ENCODE measurements at regions not wholly inside any gene's neighbourhood (a gene's known extent, or its start where the extent isn't known, plus 50 kb on each side); places are given as distances from the start of the nearest gene placed in this dataset.

DNA sequence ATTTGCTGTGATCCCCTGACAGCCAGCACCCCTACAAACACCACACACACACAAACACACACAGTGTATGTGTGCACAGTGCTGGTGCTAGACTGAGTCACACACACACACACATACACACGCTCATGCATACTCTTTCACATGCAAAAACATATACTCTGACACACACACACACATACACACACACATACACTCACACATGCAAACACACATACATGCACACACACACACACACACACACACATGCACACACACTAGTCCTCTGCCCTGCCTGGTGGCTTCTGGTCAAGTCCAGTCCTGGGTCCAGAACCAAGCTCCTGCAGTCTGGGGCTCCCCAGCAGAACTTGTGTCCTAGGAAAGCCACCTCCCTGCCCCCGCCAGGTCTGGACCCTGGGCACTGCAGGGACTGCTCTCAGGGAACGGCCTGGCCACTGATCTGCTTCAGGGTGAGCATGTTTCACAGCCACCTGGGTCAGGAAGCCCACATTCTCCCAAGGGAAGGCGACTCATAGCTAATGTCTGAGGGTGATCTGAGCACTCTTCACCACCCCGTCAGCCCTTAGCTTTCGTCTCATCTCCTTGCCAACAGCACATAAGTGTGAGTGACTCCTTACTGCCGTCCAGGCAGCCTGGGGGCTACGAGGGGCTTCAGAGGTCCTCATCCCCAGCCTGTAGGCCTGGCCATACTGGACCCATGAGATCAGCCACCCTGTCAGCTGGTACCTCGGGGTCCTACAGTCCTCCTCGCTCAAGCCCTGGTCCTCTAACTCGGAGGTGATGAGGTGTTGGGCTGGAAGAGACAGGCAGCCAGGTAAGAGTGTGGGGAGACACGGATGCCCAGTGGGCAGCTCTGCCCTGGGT lies 88.1 kb downstream of the MCFD2 start:
- ChIA-PET POLR2A (no interaction called here), CTCF (no interaction called here)
- H3K27ac Mint-ChIP-seq, result no peak overlapping the region
- H3K4me1 Mint-ChIP-seq, result no peaks in the 10 kb centered on the region
- no peak overlapping the region for H3K4me3 Mint-ChIP-seq
- peaks cover 8% of the 10 kb centered on the region for H3K27me3 Mint-ChIP-seq
- DNase-seq, result no peak
- no peaks in the 10 kb centered on the region for H3K9me3 Mint-ChIP-seq
- no peaks in the 10 kb centered on the region for H3K36me3 Mint-ChIP-seq (ENCODE audit: low read depth)

DNA sequence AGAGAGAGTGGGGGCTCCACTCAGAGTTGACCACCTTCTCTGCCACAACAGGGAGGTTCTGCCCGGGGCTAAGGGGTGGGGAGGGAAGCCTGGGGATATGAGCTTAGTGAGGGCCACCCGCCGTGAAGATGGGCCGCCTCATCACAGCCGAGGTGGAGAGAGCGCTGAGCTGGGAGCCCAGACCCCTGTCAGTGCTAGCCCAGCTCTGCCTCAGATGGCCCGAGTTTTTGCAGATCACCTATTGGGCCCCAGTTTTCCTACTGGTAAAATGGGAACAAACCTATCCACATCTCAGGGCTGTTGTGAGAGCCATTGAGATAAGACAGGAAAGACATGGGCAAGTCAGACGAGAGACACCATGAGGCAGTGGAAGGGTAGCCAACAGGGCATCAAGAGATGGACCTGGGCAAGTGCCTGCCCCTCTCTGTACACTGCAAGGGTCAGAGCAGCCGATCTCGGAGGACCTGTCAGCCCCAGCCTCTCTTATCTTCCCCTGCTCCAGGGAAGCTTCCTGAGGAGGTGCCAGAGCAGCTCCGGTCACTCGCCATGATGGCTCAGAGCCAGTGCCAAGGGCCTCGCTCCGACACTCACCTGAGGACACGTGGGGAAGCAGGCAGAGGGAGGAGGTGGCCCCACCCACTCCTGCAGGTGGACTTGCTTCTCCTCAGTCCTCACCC lies 88.9 kb downstream of the MCFD2 start:
- Mint-ChIP-seq H3K27ac (no peak overlapping the region), H3K27me3 (peaks cover 4% of the 10 kb centered on the region), H3K4me3 (no peak overlapping the region), H3K36me3 (ENCODE audit: low read depth) (no peaks in the 10 kb centered on the region), H3K9me3 (no peaks in the 10 kb centered on the region), H3K4me1 (no peaks in the 10 kb centered on the region)
- POLR2A ChIA-PET, result no interaction called here
- CTCF ChIA-PET, result no interaction called here
- DNase-seq, result no peak

DNA sequence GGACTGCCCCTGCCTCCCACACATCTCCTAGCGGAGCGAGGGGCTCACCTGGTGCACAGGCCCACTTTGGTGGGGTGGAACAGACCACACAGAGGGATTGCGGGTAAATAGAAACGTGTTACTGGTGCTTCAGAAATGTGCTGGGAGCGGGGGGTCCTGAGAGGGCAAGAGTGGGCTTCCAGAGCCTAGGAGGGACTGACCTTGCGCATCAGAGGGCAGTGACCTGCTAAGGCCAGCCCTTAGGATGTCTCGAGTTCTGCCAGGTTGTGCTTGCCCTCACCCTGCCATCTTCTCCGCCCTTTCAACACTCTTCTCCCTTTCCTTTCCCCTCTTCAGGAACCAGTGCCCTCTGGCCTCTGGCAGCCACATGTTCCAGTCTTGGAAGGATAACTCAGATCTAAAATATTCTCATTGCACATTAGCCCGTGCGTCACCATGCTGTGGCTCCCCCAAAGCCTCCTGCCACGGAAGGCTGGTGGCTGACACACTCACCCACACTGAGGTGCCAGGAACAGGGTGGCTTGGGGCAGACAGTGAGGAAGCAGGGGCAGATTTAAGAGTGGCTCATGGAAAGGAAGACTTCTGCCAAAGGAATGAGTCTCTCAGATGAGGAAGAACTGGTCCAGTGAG lies 89.6 kb downstream of the MCFD2 start:
- H3K9me3 Mint-ChIP-seq, result no peaks in the 10 kb centered on the region
- ChIA-PET POLR2A (no interaction called here), CTCF (no interaction called here)
- no peak overlapping the region for H3K27ac Mint-ChIP-seq
- H3K36me3 Mint-ChIP-seq (ENCODE audit: low read depth), result no peaks in the 10 kb centered on the region
- no peaks in the 10 kb centered on the region for H3K4me1 Mint-ChIP-seq
- H3K27me3 Mint-ChIP-seq, result peaks cover 4% of the 10 kb centered on the region
- no peak overlapping the region for H3K4me3 Mint-ChIP-seq
- DNase-seq, result no peak

DNA sequence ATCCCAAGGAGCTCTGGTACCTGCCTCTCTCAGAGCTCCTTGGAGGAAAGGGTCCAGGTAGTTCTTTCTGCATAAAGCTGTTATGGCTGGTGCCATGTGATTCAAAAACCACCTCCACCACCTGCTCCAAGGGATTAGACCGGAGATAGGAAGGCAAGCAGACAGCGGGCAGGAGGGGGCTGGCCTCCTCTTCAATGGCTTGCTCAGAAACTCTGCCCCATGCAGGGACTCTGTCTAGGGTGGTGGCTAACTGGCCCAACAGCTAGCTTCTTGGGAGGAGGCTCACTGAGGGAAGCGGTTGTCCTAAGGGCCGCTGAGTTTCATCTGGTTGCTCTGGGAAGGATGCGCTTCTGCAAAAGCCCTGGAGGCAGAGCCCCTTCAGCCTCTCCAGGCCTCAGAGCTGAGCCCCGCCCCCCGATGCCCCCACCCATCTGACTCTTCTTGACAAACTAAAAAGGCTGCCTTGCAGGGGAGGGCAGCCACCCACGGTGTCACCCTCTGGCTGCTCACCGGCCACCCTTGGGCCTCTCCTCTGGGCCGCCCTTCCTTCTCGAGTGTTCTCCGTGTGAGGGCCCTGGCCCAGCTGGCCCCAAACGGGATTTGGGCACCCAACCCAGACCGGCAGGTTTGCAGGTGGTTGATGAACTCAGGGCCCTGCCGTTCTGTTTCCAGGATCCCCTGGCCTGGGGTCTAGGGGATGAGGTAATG lies 90.2 kb downstream of the MCFD2 start:
- Mint-ChIP-seq H3K9me3 (no peaks in the 10 kb centered on the region), H3K27me3 (peaks cover 4% of the 10 kb centered on the region), H3K36me3 (ENCODE audit: low read depth) (no peaks in the 10 kb centered on the region), H3K4me1 (no peaks in the 10 kb centered on the region), H3K27ac (no peak overlapping the region), H3K4me3 (no peak overlapping the region)
- no peak for DNase-seq
- CTCF ChIA-PET, result no interaction called here
- POLR2A ChIA-PET, result no interaction called here

DNA sequence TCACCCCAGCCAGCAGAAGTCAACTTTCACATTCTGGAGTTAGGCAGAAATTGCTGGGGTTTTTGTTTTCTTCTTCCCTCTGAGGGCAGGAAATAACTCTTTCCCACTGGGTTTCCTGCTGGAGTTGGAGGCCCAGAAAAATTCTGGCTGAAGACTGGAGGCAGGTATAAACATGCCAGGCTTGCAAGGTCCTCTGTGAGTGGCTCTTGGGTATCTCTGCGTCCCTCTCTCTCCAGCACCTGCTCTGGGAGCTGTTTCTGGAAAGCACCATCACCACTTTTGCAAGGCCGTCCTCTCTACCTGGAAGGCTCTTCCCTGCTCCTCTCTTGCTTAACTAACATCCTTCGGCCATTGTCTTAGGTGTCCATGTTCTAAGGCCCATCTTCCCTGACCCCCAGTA lies 91.0 kb downstream of the MCFD2 start:
- Mint-ChIP-seq H3K4me3 (no peak overlapping the region), H3K4me1 (no peaks in the 10 kb centered on the region), H3K27ac (no peak overlapping the region), H3K36me3 (ENCODE audit: low read depth) (no peaks in the 10 kb centered on the region), H3K9me3 (no peaks in the 10 kb centered on the region), H3K27me3 (peaks cover 7% of the 10 kb centered on the region)
- ChIA-PET CTCF (no interaction called here), POLR2A (no interaction called here)
- DNase-seq, result no peak

DNA sequence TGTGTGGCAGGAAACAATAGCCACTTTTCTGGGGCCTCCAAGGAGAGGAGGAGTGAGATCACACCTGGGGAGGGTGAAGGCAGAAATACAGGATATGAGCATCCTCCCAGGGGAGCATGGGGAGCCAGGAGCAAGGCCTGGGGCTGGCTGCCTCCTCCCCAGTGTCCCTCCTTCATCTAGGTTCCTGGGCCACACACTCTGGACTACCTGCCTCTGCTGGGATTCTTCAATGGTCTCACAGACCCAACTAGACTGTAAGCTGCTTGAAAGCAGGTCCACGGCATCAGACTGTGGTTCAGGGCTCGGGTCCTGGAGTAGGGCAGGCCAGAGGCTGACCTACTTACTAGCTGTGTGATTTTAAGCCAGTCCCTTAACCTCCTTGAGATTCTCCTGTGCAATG lies 94.0 kb downstream of the MCFD2 start:
- H3K4me1 Mint-ChIP-seq, result no peaks in the 10 kb centered on the region
- peaks cover 3% of the 10 kb centered on the region for H3K27me3 Mint-ChIP-seq
- ChIA-PET POLR2A (no interaction called here), CTCF (no interaction called here)
- H3K4me3 Mint-ChIP-seq, result no peak overlapping the region
- no peaks in the 10 kb centered on the region for H3K9me3 Mint-ChIP-seq
- H3K36me3 Mint-ChIP-seq (ENCODE audit: low read depth), result no peaks in the 10 kb centered on the region
- DNase-seq, result no peak
- no peak overlapping the region for H3K27ac Mint-ChIP-seq

DNA sequence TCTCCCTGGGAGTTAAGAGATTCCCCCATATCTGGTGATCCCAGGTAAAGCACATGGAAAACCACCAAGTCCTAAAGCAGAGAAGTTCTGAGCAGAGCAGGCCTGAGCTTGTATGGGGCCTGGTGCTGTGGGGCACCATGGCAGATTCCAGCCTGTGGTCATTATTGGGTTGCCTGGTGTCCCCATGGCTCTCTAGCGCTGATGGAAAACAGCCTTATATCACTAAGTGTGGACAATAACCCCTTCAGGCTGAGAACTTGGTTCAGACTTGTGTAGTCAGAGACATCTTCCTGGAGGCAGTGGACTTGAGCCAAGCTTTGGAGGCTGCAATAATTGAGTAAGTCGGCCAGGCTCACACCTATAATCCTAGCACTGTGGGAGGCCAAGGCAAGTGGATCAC lies 96.8 kb downstream of the MCFD2 start:
- no peak overlapping the region for H3K27ac Mint-ChIP-seq
- H3K36me3 Mint-ChIP-seq (ENCODE audit: low read depth), result no peaks in the 10 kb centered on the region
- peaks cover 3% of the 10 kb centered on the region for H3K27me3 Mint-ChIP-seq
- no peaks in the 10 kb centered on the region for H3K4me1 Mint-ChIP-seq
- no peaks in the 10 kb centered on the region for H3K9me3 Mint-ChIP-seq
- no peak overlapping the region for H3K4me3 Mint-ChIP-seq
- ChIA-PET POLR2A (interaction anchor here (0.6 kb wide), 1 partner anchor 41 kb away, joined by 4 read pairs; no protein-coding TSS in a partner anchor), CTCF (no interaction called here)
- no peak for DNase-seq

DNA sequence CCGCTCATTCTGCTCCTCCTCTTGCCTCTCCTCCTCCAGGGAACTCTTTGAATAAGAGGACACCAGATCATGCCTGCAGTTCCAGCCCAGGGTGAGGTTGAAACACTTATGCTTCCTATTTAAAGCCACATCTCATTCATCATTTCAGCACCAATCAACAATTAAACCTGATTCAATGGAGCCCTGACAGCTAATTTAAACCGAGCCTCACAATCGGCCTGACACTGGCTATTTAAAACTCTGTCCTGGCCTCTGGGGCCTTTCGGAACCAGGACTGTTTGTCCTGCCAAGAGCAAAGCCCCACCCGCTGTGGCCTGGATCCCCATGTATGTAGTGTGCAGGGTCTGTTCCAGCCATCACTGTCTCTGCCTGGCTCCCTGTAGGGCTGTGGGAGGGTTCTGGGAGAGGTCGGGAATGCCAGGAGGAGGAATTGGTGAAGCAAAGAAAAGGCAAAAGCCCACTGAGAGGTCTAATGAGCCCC lies 97.4 kb downstream of the MCFD2 start:
- no peak for DNase-seq
- no peaks in the 10 kb centered on the region for H3K4me1 Mint-ChIP-seq
- ChIA-PET CTCF (no interaction called here), POLR2A (no interaction called here)
- H3K4me3 Mint-ChIP-seq, result no peak overlapping the region
- H3K9me3 Mint-ChIP-seq, result no peaks in the 10 kb centered on the region
- H3K27me3 Mint-ChIP-seq, result peaks cover 3% of the 10 kb centered on the region
- no peak overlapping the region for H3K27ac Mint-ChIP-seq
- no peaks in the 10 kb centered on the region for H3K36me3 Mint-ChIP-seq (ENCODE audit: low read depth)

DNA sequence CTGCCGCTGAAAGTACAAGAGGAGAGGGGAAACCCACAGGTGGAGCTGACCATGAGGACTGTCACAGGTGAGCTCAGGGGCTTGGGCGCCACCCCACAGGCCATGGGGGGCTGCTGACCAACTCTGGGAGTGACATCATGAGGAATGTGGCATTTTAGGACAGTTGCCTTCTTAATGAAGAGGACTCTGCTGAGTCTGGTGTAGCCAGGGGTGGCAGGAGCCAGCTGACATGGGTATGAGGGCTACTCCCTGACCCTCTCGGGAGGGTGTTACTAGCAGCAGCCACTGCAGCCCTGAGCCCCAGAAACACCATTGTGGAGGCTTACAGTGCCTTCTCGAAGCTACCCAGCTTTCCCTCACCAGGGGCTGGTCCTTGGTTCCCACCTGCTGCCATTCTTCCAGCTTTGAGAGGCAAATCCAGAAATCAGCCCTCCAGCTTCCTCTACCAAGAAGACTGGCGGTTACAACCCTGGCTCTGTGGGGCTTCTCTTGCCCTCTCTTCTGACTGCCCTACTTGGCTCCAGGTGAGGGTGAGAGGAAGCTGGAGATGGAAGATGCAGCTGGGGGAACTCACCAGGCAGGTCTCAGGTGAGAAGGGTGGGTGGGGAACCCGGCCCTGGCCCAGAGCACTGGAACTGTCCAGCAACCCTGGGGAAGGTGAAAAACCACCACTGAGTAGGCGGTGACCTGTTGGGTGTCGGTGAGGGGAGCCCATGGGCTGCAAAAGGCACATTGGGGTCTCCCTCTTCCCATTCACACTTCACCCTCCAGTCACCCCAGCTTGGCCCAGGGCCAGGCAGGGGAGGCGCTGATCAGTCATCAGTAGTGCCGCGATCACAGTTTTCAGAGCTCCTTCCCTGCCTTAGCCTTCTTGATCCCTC lies 98.5 kb downstream of the MCFD2 start:
- H3K36me3 Mint-ChIP-seq (ENCODE audit: low read depth), result no peaks in the 10 kb centered on the region
- CTCF ChIA-PET, result interaction anchor here (0.7 kb wide), 1 partner anchor 650 kb away, joined by 3 read pairs; no protein-coding TSS in a partner anchor
- POLR2A ChIA-PET, result no interaction called here
- H3K4me1 Mint-ChIP-seq, result no peaks in the 10 kb centered on the region
- DNase-seq, result no peak
- peaks cover 6% of the 10 kb centered on the region for H3K27me3 Mint-ChIP-seq
- H3K27ac Mint-ChIP-seq, result no peak overlapping the region
- H3K4me3 Mint-ChIP-seq, result no peak overlapping the region
- no peaks in the 10 kb centered on the region for H3K9me3 Mint-ChIP-seq

DNA sequence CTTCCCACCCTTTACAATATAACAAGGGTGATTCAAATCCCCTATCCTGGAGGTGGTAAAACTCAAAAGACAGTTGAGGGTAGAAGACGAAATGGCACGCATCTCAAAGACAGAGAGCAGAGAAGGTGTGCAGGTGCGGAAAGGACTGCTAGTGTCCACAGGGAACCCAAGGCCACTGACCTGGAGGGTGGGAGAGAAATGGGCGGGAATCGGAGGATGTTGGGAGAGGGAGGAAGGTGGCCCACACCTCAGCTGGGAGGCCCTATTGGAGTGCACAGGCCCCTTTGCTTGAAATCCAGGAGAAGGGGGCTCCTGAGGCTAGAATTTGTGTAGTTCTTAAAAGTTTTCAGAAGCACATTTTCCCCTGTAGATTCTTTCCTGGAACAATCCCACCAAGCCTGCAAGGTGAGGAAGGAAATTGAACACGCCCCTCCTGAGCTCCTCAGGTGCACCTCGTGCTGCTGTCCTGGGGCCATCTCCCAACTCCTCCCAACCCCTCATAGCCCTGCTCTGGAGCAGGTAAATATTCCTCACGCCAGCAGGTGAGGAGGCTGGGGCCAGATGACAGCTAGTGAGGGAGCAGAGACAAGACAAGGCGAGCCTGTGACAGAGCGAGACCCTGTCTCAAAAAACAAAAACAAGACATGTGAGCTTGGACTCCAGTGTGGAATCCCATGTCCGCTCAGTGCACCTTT lies 99.3 kb downstream of the MCFD2 start:
- Mint-ChIP-seq H3K36me3 (ENCODE audit: low read depth) (no peaks in the 10 kb centered on the region), H3K9me3 (no peaks in the 10 kb centered on the region), H3K4me1 (no peaks in the 10 kb centered on the region), H3K4me3 (no peak overlapping the region), H3K27ac (no peak overlapping the region), H3K27me3 (peaks cover 6% of the 10 kb centered on the region)
- no peak for DNase-seq
- CTCF ChIA-PET, result no interaction called here
- POLR2A ChIA-PET, result no interaction called here

DNA sequence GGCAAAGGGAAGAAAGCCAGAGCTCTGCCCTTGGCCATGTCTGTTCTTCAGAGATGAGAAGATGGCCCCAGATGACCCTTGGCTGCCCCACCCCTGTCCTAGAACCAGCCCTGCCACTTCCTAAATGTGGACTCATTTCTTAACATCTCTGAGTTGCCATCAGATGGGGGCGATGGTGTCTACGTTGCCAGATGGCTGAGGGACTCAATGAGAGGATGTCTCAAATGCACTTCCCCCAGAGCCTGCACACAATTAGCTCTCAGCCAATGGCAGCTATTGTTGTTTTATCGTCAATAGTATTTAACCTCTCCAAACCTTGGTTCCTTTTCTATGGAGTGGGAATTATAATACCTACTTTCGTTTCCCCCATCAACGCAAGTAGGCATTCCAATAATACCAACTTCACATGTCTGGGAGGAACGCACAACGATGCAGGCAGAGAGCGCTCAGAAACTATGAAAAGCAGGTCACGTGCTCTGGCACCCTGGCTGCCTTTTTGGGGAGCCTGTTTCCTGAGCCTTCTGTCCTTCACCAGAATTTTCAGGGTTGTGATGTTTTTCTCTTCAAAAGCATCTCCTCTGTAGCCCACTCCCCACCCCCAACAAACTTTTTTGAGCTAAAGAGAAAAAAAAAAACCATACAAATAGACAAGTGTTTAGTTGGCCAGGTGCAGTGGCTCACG lies 100.3 kb downstream of the MCFD2 start:
- H3K27me3 Mint-ChIP-seq, result peaks cover 9% of the 10 kb centered on the region
- H3K36me3 Mint-ChIP-seq (ENCODE audit: low read depth), result no peaks in the 10 kb centered on the region
- POLR2A ChIA-PET, result no interaction called here
- DNase-seq, result no peak
- CTCF ChIA-PET, result no interaction called here
- H3K4me3 Mint-ChIP-seq, result no peak overlapping the region
- H3K27ac Mint-ChIP-seq, result no peak overlapping the region
- no peaks in the 10 kb centered on the region for H3K9me3 Mint-ChIP-seq
- no peaks in the 10 kb centered on the region for H3K4me1 Mint-ChIP-seq

All from activated CD4-positive, alpha-beta T cell treated with anti-CD3 and anti-CD28 coated beads, Interleukin-2, amount 10 ng/mL, durations not matched to agents 7 days and 5 days (primary cell).